H1 (cell line): ENCODE measurements at regions not wholly inside any gene's neighbourhood (a gene's known extent, or its start where the extent isn't known, plus 50 kb on each side); places are given as distances from the start of the nearest gene placed in this dataset.

Source experiments
- CHD1 ChIP-seq: IDR thresholded peaks from 2 replicates; pipeline ENCODE4 v1.6.1; 2012; ENCODE audit warnings: low read depth, low read length, improper control_type of control experiment
- CHD2 ChIP-seq: IDR thresholded peaks from 2 replicates; pipeline ENCODE4 v1.6.1; 2012; ENCODE audit warnings: low read length, improper control_type of control experiment
- CTCF ChIP-seq, 3 experiments: IDR thresholded peaks; 1 replicate in 2 of 3; 2 replicates in 1 of 3; pipeline versions ENCODE4 v1.5.1 to v1.6.1; 2011; ENCODE audit warnings: low read length in 3 of 3, mild to moderate bottlenecking in 3 of 3, inconsistent platforms in 2 of 3, low read depth in 1 of 3, moderate library complexity in 1 of 3; ENCODE audit not compliant: insufficient read depth in 1 of 3; ENCODE audit errors: control extremely low read depth in 1 of 3
- EZH2 ChIP-seq: fragments of 200-600 bp; sonication (generic); IDR thresholded peaks from 2 replicates; pipeline ENCODE4 v1.7.1; 2012; ENCODE audit warnings: low read depth, mild to moderate bottlenecking, moderate library complexity, low read length, inconsistent platforms; ENCODE audit not compliant: severe bottlenecking
- JUND ChIP-seq: IDR thresholded peaks from 2 replicates; pipeline ENCODE4 v1.6.1; 2011; ENCODE audit warnings: mild to moderate bottlenecking, improper control_type of control experiment, low read length
- KDM5A ChIP-seq: fragments of 200-600 bp; IDR thresholded peaks from 2 replicates; pipeline ENCODE4 v1.7.1; 2012; ENCODE audit warnings: mild to moderate bottlenecking, low read length, inconsistent platforms, mixed read lengths
- MAFK ChIP-seq: IDR thresholded peaks from 2 replicates; pipeline ENCODE4 v1.6.1; 2012; ENCODE audit warnings: low read depth, mild to moderate bottlenecking, improper control_type of control experiment, low read length
- NANOG ChIP-seq: IDR thresholded peaks from 2 replicates; pipeline ENCODE4 v1.6.1; 2011; ENCODE audit warnings: low read length, low read depth, mild to moderate bottlenecking, inconsistent platforms; ENCODE audit not compliant: insufficient read depth, poor library complexity, severe bottlenecking
- POLR2AphosphoS5 ChIP-seq: IDR thresholded peaks from 2 replicates; pipeline ENCODE4 v1.6.1; 2011; ENCODE audit warnings: low read depth, low read length
- RNF2 ChIP-seq: fragments of 200-900, 300-1000 bp; sonication (generic); IDR thresholded peaks from 2 replicates; pipeline ENCODE4 v1.7.1; 2016; ENCODE audit warnings: borderline replicate concordance, low read depth, mild to moderate bottlenecking, antibody characterized with exemption, low read length; ENCODE audit not compliant: poor library complexity, severe bottlenecking; ENCODE audit errors: missing control alignments
- SIX5 ChIP-seq: IDR thresholded peaks from 2 replicates; pipeline ENCODE4 v1.6.1; 2011; ENCODE audit warnings: mild to moderate bottlenecking, low read depth, low read length
- YY1 ChIP-seq: IDR thresholded peaks from 2 replicates; pipeline ENCODE4 v1.6.1; 2011; ENCODE audit warnings: low read depth, mild to moderate bottlenecking, low read length
- TF ChIP-seq, protein P1 (sequence below): IDR thresholded peaks from 2 replicates; pipeline ENCODE4 v1.6.1; 2012; ENCODE audit warnings: inconsistent platforms

- no peak for TF ChIP-seq KDM5A
- TF ChIP-seq MAFK: no peak
- TF ChIP-seq CHD1: no peak
- TF ChIP-seq CTCF (IDR thresholded peaks at IDR 0.05; ENCODE audit: control extremely low read depth in 1 of 3, insufficient read depth in 1 of 3, low read depth in 1 of 3, low read length in 3 of 3): no peak
- no peak for TF ChIP-seq POLR2AphosphoS5
- TF ChIP-seq RNF2: no peak
- no peak for TF ChIP-seq NANOG
- TF ChIP-seq, protein P1, sequence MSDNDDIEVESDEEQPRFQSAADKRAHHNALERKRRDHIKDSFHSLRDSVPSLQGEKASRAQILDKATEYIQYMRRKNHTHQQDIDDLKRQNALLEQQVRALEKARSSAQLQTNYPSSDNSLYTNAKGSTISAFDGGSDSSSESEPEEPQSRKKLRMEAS: no peak
- no peak for TF ChIP-seq CHD2
- TF ChIP-seq YY1: no peak
- TF ChIP-seq EZH2: no peak
- no peak for TF ChIP-seq SIX5
- TF ChIP-seq JUND: no peak
Measured at GRCh38 chr13:86877441-86877840, 793.7 kb upstream of the SLITRK5 start.
